ENCODE measurements at regions not wholly inside any gene's neighbourhood (a gene's known extent, or its start where the extent isn't known, plus 50 kb on each side); places are given as distances from the start of the nearest gene placed in this dataset.

- H3K9me3 ChIP-seq (ENCODE audit: control insufficient read depth, insufficient read depth, low read depth, low read length) = no peaks in the 10 kb centered on the region
- CTCF ChIA-PET = no interaction called here
- H3K27ac ChIP-seq (ENCODE audit: low read length) = no peak overlapping the region
- DNase-seq (ENCODE audit: low read depth, low spot score) = no peak
- POLR2A ChIA-PET = no interaction called here
- intact Hi-C loops (cut with micrococcal nuclease; ENCODE audit: unreplicated experiment) (no loop called here), in situ Hi-C loops (cut with HindIII; ENCODE audit: low pct_unique_long_range_greater_than_20kb, low sequenced_read_pairs) (no loop called here)
- H3K4me1 ChIP-seq (ENCODE audit: control insufficient read depth, insufficient read depth, low read length) = no peaks in the 10 kb centered on the region
- no peak overlapping the region for H3K4me3 ChIP-seq (ENCODE audit: low read depth in 2 of 2, low read length in 2 of 2)
- no peak for ATAC-seq
- TF ChIP-seq, protein P1, sequence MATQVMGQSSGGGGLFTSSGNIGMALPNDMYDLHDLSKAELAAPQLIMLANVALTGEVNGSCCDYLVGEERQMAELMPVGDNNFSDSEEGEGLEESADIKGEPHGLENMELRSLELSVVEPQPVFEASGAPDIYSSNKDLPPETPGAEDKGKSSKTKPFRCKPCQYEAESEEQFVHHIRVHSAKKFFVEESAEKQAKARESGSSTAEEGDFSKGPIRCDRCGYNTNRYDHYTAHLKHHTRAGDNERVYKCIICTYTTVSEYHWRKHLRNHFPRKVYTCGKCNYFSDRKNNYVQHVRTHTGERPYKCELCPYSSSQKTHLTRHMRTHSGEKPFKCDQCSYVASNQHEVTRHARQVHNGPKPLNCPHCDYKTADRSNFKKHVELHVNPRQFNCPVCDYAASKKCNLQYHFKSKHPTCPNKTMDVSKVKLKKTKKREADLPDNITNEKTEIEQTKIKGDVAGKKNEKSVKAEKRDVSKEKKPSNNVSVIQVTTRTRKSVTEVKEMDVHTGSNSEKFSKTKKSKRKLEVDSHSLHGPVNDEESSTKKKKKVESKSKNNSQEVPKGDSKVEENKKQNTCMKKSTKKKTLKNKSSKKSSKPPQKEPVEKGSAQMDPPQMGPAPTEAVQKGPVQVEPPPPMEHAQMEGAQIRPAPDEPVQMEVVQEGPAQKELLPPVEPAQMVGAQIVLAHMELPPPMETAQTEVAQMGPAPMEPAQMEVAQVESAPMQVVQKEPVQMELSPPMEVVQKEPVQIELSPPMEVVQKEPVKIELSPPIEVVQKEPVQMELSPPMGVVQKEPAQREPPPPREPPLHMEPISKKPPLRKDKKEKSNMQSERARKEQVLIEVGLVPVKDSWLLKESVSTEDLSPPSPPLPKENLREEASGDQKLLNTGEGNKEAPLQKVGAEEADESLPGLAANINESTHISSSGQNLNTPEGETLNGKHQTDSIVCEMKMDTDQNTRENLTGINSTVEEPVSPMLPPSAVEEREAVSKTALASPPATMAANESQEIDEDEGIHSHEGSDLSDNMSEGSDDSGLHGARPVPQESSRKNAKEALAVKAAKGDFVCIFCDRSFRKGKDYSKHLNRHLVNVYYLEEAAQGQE (IDR thresholded peaks at IDR 0.05; ENCODE audit: insufficient read depth in 1 of 2, low read depth in 2 of 2, low read length in 1 of 2) = no peak
- TF ChIP-seq SIN3A (IDR thresholded peaks at IDR 0.05; ENCODE audit: borderline replicate concordance, insufficient read depth, low read depth, low read length) = no peak
- TF ChIP-seq TCF7L2 (IDR thresholded peaks at IDR 0.05; ENCODE audit: low read depth, low read length) = no peak
- TF ChIP-seq POLR2AphosphoS5 (IDR thresholded peaks at IDR 0.05; ENCODE audit: low read depth, low read length) = no peak
- no peak for TF ChIP-seq CTCF (IDR thresholded peaks at IDR 0.05)
- no peaks in the 10 kb centered on the region for H3K27me3 ChIP-seq (ENCODE audit: control insufficient read depth, insufficient read depth, low read length)
- no peaks in the 10 kb centered on the region for H3K36me3 ChIP-seq (ENCODE audit: control insufficient read depth, insufficient read depth, low read length)
- no TSS peak for BruUV-seq (replicated peaks)
Measured at GRCh38 chr1:245090491-245091090, 64.2 kb upstream of the KIF26B start.

- POLR2A ChIA-PET = no interaction called here
- Histone ChIP-seq H3K4me3 (ENCODE audit: low read depth in 2 of 2, low read length in 2 of 2) (no peak overlapping the region), H3K27ac (ENCODE audit: low read length) (no peak overlapping the region), H3K36me3 (ENCODE audit: control insufficient read depth, insufficient read depth, low read length) (no peaks in the 10 kb centered on the region), H3K27me3 (ENCODE audit: control insufficient read depth, insufficient read depth, low read length) (no peaks in the 10 kb centered on the region), H3K4me1 (ENCODE audit: control insufficient read depth, insufficient read depth, low read length) (no peaks in the 10 kb centered on the region), H3K9me3 (ENCODE audit: control insufficient read depth, insufficient read depth, low read depth, low read length) (no peaks in the 10 kb centered on the region)
- TF ChIP-seq TCF7L2 (IDR thresholded peaks at IDR 0.05; ENCODE audit: low read depth, low read length) (no peak), SIN3A (IDR thresholded peaks at IDR 0.05; ENCODE audit: borderline replicate concordance, insufficient read depth, low read depth, low read length) (no peak), POLR2AphosphoS5 (IDR thresholded peaks at IDR 0.05; ENCODE audit: low read depth, low read length) (no peak), CTCF (IDR thresholded peaks at IDR 0.05) (no peak)
- TF ChIP-seq, protein P1 (IDR thresholded peaks at IDR 0.05; ENCODE audit: insufficient read depth in 1 of 2, low read depth in 2 of 2, low read length in 1 of 2) = no peak
- no peak for ATAC-seq
- no TSS peak for BruUV-seq (replicated peaks)
- in situ Hi-C loops (cut with HindIII; ENCODE audit: low pct_unique_long_range_greater_than_20kb, low sequenced_read_pairs) (no loop called here), intact Hi-C loops (cut with micrococcal nuclease; ENCODE audit: unreplicated experiment) (no loop called here)
- CTCF ChIA-PET = no interaction called here
- no peak for DNase-seq (ENCODE audit: low read depth, low spot score)
Measured at GRCh38 chr1:245087723-245088122, 67.1 kb upstream of the KIF26B start.
